MCF 10A (cell line): ENCODE measurements at regions not wholly inside any gene's neighbourhood (a gene's known extent, or its start where the extent isn't known, plus 50 kb on each side); places are given as distances from the start of the nearest gene placed in this dataset.

Experiments
- BruUV-seq: library from RNA; stranded (reverse); fragments of 400-500 nt; replicated peaks from 2 replicates; lab custom pipeline; 2021; lab: Mats Ljungman, UMichigan
- CTCF ChIA-PET: fragments of 300-600 bp; sonication (Branson Sonifier 250); formaldehyde crosslinking; extraction: SDS; loops from one replicate; lab custom pipeline; 2021; ENCODE audit warnings: antibody characterized with exemption, inconsistent platforms; lab: Yijun Ruan, JAX
- POLR2A ChIA-PET: fragments of 300-600, 350-650 bp; sonication (Branson Sonifier 250); formaldehyde crosslinking; extraction: SDS; loops from one replicate; lab custom pipeline; 2020; ENCODE audit warnings: antibody characterized with exemption, inconsistent platforms; lab: Yijun Ruan, JAX
- DNase-seq: peaks from one replicate; pipeline ENCODE4 v3.0.0-alpha.2; 2018; ENCODE audit not compliant: unreplicated experiment
- H3K27ac Mint-ChIP-seq: one replicate; pipeline ENCODE4 v1.8.0; 2022; ENCODE audit warnings: mild to moderate bottlenecking, low read depth, mixed read lengths; ENCODE audit not compliant: unreplicated experiment
- H3K27me3 Mint-ChIP-seq: one replicate; pipeline ENCODE4 v1.8.0; 2022; ENCODE audit warnings: mixed read lengths; ENCODE audit not compliant: insufficient read depth, unreplicated experiment
- H3K36me3 Mint-ChIP-seq: one replicate; pipeline ENCODE4 v1.8.0; 2022; ENCODE audit warnings: mild to moderate bottlenecking, moderate library complexity, mixed read lengths; ENCODE audit not compliant: insufficient read depth, unreplicated experiment
- H3K4me1 Mint-ChIP-seq: one replicate; pipeline ENCODE4 v1.8.0; 2022; ENCODE audit warnings: mixed read lengths; ENCODE audit not compliant: insufficient read depth, unreplicated experiment
- H3K4me3 Mint-ChIP-seq: one replicate; pipeline ENCODE4 v1.8.0; 2022; ENCODE audit warnings: mild to moderate bottlenecking, moderate library complexity, mixed read lengths; ENCODE audit not compliant: unreplicated experiment
- H3K9me3 Mint-ChIP-seq: one replicate; pipeline ENCODE4 v1.8.0; 2022; ENCODE audit warnings: mixed read lengths; ENCODE audit not compliant: unreplicated experiment
- CTCF ChIP-seq: fragments of 200-600 bp; IDR thresholded peaks from one replicate; pipeline ENCODE4 v1.8.0; 2022; ENCODE audit warnings: antibody characterized with exemption, mild to moderate bottlenecking; ENCODE audit not compliant: unreplicated experiment
- intact Hi-C: fragments of 100-400 bp; cut with micrococcal nuclease; formaldehyde crosslinking; loops from 2 replicates; pipeline ENCODE4 v1.14.1; 2022

DNA sequence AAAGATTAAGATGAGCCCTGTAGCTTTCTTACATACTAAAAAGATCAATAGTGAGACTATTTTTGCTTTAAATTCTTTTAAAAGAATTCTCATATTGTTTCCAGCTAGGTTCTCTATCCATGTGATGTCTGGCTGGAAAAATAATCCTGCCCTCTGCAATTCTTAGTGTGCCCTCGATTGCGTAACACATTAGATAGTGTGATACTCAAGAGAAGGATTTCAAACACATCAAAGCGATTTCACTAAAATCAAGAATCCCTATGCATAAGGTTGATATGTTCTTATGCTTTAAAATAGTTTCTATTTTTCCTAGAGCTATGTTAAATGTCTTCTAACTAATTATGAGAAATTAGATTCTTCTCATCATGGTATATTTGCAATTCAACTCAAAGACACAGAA is 127.3 kb upstream of the PLEKHA5 start:
- Mint-ChIP-seq H3K27me3 (no peaks in the 10 kb centered on the region), H3K27ac (no peak overlapping the region), H3K9me3 (no peaks in the 10 kb centered on the region), H3K36me3 (no peaks in the 10 kb centered on the region), H3K4me3 (no peak overlapping the region), H3K4me1 (peaks cover 6% of the 10 kb centered on the region)
- POLR2A ChIA-PET: interaction anchor here (0.6 to 1.8 kb wide), 7 partner anchors 11 to 1109 kb away, joined by 3 to 5 read pairs (median 3); no protein-coding TSS in a partner anchor
- intact Hi-C loops: no loop called here
- no TSS peak for BruUV-seq
- no peak for TF ChIP-seq CTCF
- peak; percentile 38 for DNase-seq
- CTCF ChIA-PET: interaction anchor here (0.9 to 1.8 kb wide), 4 partner anchors 10 to 133 kb away, joined by 3 to 4 read pairs (median 4); no protein-coding TSS in a partner anchor

- Mint-ChIP-seq H3K36me3 (no peaks in the 10 kb centered on the region), H3K4me1 (peaks cover 3% of the 10 kb centered on the region), H3K9me3 (no peaks in the 10 kb centered on the region), H3K27me3 (no peaks in the 10 kb centered on the region), H3K27ac (no peak overlapping the region), H3K4me3 (no peak overlapping the region)
- ChIA-PET CTCF (interaction anchor here (0.9 to 1.0 kb wide), 2 partner anchors 68 to 132 kb away, joined by 3 read pairs; no protein-coding TSS in a partner anchor), POLR2A (interaction anchor here (1.1 kb wide), 1 partner anchor 27 kb away, joined by 5 read pairs; no protein-coding TSS in a partner anchor)
- intact Hi-C loops: no loop called here
- TF ChIP-seq CTCF: no peak
- DNase-seq: no peak
- no TSS peak for BruUV-seq
Measured at GRCh38 chr12:19003141-19003540, 126.4 kb upstream of the PLEKHA5 start.

DNA sequence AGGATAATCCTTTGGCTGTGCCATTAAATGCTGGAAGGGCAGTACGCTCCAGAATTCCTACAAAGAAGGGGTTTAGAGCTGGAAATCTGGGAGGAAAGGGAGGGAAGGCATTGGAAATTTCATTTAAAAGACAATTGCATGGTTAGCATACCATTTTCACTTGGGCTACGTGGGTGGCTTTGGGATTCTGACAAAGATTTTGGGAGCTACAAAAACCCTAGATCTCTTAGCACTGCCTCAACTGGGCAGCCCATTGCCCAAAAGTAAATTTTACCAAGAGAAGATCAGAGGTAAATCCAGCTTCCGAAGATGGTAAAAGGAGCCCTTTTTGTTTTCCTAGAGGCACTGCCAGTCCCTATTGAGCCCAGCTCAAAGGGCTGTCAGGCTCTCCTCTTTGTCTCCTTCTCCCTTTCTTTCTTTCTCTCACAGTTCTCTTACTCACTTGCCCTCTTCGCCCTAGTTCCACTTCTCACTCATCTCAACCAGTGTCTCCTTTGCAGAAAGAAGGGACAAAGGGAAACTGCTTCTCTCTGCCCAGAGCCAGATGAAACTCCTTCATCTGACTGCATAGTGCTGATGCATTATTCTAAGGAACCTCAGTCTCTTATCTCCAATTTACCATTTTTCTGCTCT is 125.4 kb upstream of the PLEKHA5 start:
- Mint-ChIP-seq H3K9me3 (no peaks in the 10 kb centered on the region), H3K36me3 (no peaks in the 10 kb centered on the region), H3K27me3 (no peaks in the 10 kb centered on the region), H3K4me1 (no peaks in the 10 kb centered on the region), H3K27ac (no peak overlapping the region), H3K4me3 (no peak overlapping the region)
- CTCF ChIA-PET: no interaction called here
- BruUV-seq: no TSS peak
- no peak for TF ChIP-seq CTCF
- intact Hi-C loops: no loop called here
- POLR2A ChIA-PET: no interaction called here
- DNase-seq: no peak

GRCh38 chr12:19005257-19005801 is 124.2 kb upstream of the PLEKHA5 start:
- ChIA-PET CTCF (interaction anchor here (0.8 kb wide), 1 partner anchor 176 kb away, joined by 4 read pairs; no protein-coding TSS in a partner anchor), POLR2A (interaction anchor here (0.6 kb wide), 1 partner anchor 8 kb away, joined by 3 read pairs; no protein-coding TSS in a partner anchor)
- Mint-ChIP-seq H3K36me3 (no peaks in the 10 kb centered on the region), H3K9me3 (no peaks in the 10 kb centered on the region), H3K4me1 (no peaks in the 10 kb centered on the region), H3K4me3 (no peak overlapping the region), H3K27ac (no peak overlapping the region), H3K27me3 (no peaks in the 10 kb centered on the region)
- DNase-seq: no peak
- TF ChIP-seq CTCF: no peak
- no TSS peak for BruUV-seq
- intact Hi-C loops: no loop called here
